ENCODE measurements at regions not wholly inside any gene's neighbourhood (a gene's known extent, or its start where the extent isn't known, plus 50 kb on each side); places are given as distances from the start of the nearest gene placed in this dataset.

DNA sequence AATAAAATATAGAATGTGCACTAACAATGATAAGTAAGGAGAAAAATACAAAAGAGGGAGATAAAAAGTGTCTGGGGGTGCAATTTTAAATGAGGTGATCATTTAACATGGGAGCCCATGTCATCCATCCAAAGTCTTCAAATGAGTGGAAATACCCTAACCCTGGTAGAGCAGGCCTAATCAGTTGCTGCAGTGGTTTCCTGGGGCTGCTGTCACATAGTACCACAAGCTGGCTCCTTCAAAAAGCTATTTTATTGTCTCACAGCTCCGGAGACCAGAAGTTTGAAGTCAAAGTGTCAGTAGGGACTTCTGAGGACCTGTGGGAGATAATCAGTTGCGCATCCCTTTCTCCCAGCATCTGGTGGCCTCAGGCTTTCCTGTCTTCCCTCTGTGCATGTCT, 717.9 kb downstream of the DIAPH3 start:
- RAD21 ChIA-PET (ENCODE audit: unreplicated experiment): no interaction called here
- no peak for FAIRE-seq
- TF ChIP-seq RAD21 (IDR thresholded peaks at IDR 0.05; ENCODE audit: insufficient read depth, low read depth, low read length): no peak
- TF ChIP-seq CREB1 (IDR thresholded peaks at IDR 0.05; ENCODE audit: low read depth): no peak
- TF ChIP-seq, protein P1, sequence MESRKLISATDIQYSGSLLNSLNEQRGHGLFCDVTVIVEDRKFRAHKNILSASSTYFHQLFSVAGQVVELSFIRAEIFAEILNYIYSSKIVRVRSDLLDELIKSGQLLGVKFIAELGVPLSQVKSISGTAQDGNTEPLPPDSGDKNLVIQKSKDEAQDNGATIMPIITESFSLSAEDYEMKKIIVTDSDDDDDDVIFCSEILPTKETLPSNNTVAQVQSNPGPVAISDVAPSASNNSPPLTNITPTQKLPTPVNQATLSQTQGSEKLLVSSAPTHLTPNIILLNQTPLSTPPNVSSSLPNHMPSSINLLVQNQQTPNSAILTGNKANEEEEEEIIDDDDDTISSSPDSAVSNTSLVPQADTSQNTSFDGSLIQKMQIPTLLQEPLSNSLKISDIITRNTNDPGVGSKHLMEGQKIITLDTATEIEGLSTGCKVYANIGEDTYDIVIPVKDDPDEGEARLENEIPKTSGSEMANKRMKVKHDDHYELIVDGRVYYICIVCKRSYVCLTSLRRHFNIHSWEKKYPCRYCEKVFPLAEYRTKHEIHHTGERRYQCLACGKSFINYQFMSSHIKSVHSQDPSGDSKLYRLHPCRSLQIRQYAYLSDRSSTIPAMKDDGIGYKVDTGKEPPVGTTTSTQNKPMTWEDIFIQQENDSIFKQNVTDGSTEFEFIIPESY (IDR thresholded peaks at IDR 0.05): no peak
- TF ChIP-seq, protein P2, sequence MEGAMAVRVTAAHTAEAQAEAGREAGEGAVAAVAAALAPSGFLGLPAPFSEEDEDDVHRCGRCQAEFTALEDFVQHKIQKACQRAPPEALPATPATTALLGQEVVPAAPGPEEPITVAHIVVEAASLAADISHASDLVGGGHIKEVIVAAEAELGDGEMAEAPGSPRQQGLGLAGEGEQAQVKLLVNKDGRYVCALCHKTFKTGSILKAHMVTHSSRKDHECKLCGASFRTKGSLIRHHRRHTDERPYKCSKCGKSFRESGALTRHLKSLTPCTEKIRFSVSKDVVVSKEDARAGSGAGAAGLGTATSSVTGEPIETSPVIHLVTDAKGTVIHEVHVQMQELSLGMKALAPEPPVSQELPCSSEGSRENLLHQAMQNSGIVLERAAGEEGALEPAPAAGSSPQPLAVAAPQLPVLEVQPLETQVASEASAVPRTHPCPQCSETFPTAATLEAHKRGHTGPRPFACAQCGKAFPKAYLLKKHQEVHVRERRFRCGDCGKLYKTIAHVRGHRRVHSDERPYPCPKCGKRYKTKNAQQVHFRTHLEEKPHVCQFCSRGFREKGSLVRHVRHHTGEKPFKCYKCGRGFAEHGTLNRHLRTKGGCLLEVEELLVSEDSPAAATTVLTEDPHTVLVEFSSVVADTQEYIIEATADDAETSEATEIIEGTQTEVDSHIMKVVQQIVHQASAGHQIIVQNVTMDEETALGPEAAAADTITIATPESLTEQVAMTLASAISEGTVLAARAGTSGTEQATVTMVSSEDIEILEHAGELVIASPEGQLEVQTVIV (IDR thresholded peaks at IDR 0.05; ENCODE audit: borderline replicate concordance, partially characterized antibody): no peak
- no peak for TF ChIP-seq PAX8 (IDR thresholded peaks at IDR 0.05)
- TF ChIP-seq, protein P3, sequence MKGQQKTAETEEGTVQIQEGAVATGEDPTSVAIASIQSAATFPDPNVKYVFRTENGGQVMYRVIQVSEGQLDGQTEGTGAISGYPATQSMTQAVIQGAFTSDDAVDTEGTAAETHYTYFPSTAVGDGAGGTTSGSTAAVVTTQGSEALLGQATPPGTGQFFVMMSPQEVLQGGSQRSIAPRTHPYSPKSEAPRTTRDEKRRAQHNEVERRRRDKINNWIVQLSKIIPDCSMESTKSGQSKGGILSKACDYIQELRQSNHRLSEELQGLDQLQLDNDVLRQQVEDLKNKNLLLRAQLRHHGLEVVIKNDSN (IDR thresholded peaks at IDR 0.05; ENCODE audit: borderline replicate concordance, extremely low read length, insufficient read depth, low read depth, low read length): no peak
- TF ChIP-seq, protein P4, sequence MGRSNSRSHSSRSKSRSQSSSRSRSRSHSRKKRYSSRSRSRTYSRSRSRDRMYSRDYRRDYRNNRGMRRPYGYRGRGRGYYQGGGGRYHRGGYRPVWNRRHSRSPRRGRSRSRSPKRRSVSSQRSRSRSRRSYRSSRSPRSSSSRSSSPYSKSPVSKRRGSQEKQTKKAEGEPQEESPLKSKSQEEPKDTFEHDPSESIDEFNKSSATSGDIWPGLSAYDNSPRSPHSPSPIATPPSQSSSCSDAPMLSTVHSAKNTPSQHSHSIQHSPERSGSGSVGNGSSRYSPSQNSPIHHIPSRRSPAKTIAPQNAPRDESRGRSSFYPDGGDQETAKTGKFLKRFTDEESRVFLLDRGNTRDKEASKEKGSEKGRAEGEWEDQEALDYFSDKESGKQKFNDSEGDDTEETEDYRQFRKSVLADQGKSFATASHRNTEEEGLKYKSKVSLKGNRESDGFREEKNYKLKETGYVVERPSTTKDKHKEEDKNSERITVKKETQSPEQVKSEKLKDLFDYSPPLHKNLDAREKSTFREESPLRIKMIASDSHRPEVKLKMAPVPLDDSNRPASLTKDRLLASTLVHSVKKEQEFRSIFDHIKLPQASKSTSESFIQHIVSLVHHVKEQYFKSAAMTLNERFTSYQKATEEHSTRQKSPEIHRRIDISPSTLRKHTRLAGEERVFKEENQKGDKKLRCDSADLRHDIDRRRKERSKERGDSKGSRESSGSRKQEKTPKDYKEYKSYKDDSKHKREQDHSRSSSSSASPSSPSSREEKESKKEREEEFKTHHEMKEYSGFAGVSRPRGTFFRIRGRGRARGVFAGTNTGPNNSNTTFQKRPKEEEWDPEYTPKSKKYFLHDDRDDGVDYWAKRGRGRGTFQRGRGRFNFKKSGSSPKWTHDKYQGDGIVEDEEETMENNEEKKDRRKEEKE (IDR thresholded peaks at IDR 0.05): no peak
- TF ChIP-seq, protein P5, sequence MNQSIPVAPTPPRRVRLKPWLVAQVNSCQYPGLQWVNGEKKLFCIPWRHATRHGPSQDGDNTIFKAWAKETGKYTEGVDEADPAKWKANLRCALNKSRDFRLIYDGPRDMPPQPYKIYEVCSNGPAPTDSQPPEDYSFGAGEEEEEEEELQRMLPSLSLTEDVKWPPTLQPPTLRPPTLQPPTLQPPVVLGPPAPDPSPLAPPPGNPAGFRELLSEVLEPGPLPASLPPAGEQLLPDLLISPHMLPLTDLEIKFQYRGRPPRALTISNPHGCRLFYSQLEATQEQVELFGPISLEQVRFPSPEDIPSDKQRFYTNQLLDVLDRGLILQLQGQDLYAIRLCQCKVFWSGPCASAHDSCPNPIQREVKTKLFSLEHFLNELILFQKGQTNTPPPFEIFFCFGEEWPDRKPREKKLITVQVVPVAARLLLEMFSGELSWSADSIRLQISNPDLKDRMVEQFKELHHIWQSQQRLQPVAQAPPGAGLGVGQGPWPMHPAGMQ (IDR thresholded peaks at IDR 0.05; ENCODE audit: borderline replicate concordance): no peak
- TF ChIP-seq HDAC2 (IDR thresholded peaks at IDR 0.05): no peak

More for the DNA sequence above, 717.9 kb downstream of the DIAPH3 start:
- in situ Hi-C loops (cut with MboI): no loop called here
- ChIA-PET SMC1A (ENCODE audit: uncharacterized antibody, unreplicated experiment) (no interaction called here), POLR2A (no interaction called here), CTCF (no interaction called here)
- Histone ChIP-seq H3K9ac (ENCODE audit: control insufficient read depth, insufficient read depth, low read length) (no peak overlapping the region), H4K20me1 (ENCODE audit: control insufficient read depth, insufficient read depth) (no peaks in the 10 kb centered on the region), H3K27ac (ENCODE audit: control insufficient read depth, insufficient read depth) (no peak overlapping the region), H2AFZ (ENCODE audit: control insufficient read depth, low read depth, low read length) (no peak overlapping the region), H3K79me2 (ENCODE audit: control insufficient read depth, insufficient read depth, low read length) (no peaks in the 10 kb centered on the region), H3K27me3 (replicated peaks in 1 of 2; ENCODE audit: control insufficient read depth in 2 of 2, insufficient read depth in 2 of 2, low read length in 1 of 2) (no peaks in the 10 kb centered on the region), H3K36me3 (ENCODE audit: control insufficient read depth in 2 of 2, insufficient read depth in 2 of 2, low read length in 1 of 2) (no peaks in the 10 kb centered on the region), H3K4me3 (no peak overlapping the region), H3K4me1 (ENCODE audit: control insufficient read depth, insufficient read depth, low read length) (no peaks in the 10 kb centered on the region), H3K9me3 (replicated peaks; ENCODE audit: control insufficient read depth, insufficient read depth, low read length) (no peaks in the 10 kb centered on the region), H3K4me2 (ENCODE audit: control insufficient read depth, insufficient read depth) (no peak overlapping the region)
- WGBS (ENCODE audit: insufficient coverage, insufficient replicate concordance, low lambda C conversion rate, missing lambda C conversion rate): 56% methylated on average over 2 of the region's 2 CpGs
- BruUV-seq (replicated peaks): no TSS peak
- intact Hi-C loops (cut with micrococcal nuclease; ENCODE audit: unreplicated experiment): no loop called here
- DNase-seq (ENCODE audit: low read depth, low spot score) (no peak), ATAC-seq (no peak)
